K562 (cell line): ENCODE measurements at regions not wholly inside any gene's neighbourhood (a gene's known extent, or its start where the extent isn't known, plus 50 kb on each side); places are given as distances from the start of the nearest gene placed in this dataset.

ENCODE experiments used
- CAMTA2 ChIP-seq: fragments of 250-450 bp; sonication (Bioruptor Pico); conservative IDR thresholded peaks from 2 replicates; pipeline ENCODE4 v1.5.1; 2022
- CEBPB ChIP-seq: fragments of 450-650 bp; IDR thresholded peaks from 2 replicates; pipeline ENCODE4 v1.6.1; 2016; ENCODE audit warnings: missing genetic modification characterization, missing compliant biosample characterization
- CHCHD3 ChIP-seq: fragments of 250-450 bp; sonication (Bioruptor Pico); IDR thresholded peaks from 2 replicates; pipeline ENCODE4 v2.1.2; 2022; ENCODE audit warnings: mild to moderate bottlenecking
- CTCF ChIP-seq, 3 experiments: IDR thresholded peaks in 2 of 3; conservative IDR thresholded peaks in 1 of 3; 2 replicates each; pipeline ENCODE4 v1.5.1; 2011 to 2012; ENCODE audit warnings: low read length in 3 of 3, mild to moderate bottlenecking in 3 of 3, control low read depth in 2 of 3, improper control_type of control experiment in 1 of 3, inconsistent platforms in 1 of 3, low read depth in 1 of 3, mixed read lengths in 1 of 3, moderate library complexity in 1 of 3; ENCODE audit not compliant: insufficient read depth in 2 of 3
- MAX ChIP-seq: sonication (generic); formaldehyde crosslinking; IDR thresholded peaks from 2 replicates; pipeline ENCODE4 v1.9.0; 2022; ENCODE audit warnings: mild to moderate bottlenecking, missing genetic modification reagents
- NBN ChIP-seq: fragments of 450-650 bp; IDR thresholded peaks from 2 replicates; pipeline ENCODE4 v1.6.1; 2016; ENCODE audit warnings: low read depth, mild to moderate bottlenecking
- PTBP1 ChIP-seq: fragments of 200-400 bp; formaldehyde crosslinking; IDR thresholded peaks from 2 replicates; pipeline ENCODE4 v1.6.1; 2017; ENCODE audit warnings: low read depth, low read length
- PYGO2 ChIP-seq: fragments of 450-650 bp; IDR thresholded peaks from 2 replicates; pipeline ENCODE4 v1.6.1; 2016; ENCODE audit warnings: mild to moderate bottlenecking, missing genetic modification characterization, moderate library complexity, missing compliant biosample characterization
- TOE1 ChIP-seq, 2 experiments: fragments of 450-650 bp in 1 of 2; sonication (generic) in 1 of 2; formaldehyde crosslinking in 1 of 2; IDR thresholded peaks; 2 replicates each; pipeline versions ENCODE4 v1.7.1 to v1.8.0; 2016 to 2022; ENCODE audit warnings: borderline replicate concordance in 2 of 2, mild to moderate bottlenecking in 2 of 2, antibody characterized with exemption in 1 of 2, inconsistent platforms in 1 of 2, low read depth in 1 of 2, missing genetic modification reagents in 1 of 2, moderate library complexity in 1 of 2
- ZNF23 ChIP-seq: fragments of 250-450 bp; sonication (Bioruptor Pico); IDR thresholded peaks from 2 replicates; pipeline ENCODE4 v1.4.0; 2020; ENCODE audit warnings: mild to moderate bottlenecking
- TF ChIP-seq, protein P1 (sequence below), 2 experiments: IDR thresholded peaks; 2 replicates each; pipeline ENCODE4 v1.6.1; 2011; ENCODE audit warnings: borderline replicate concordance in 1 of 2, control low read depth in 1 of 2, low read depth in 1 of 2, low read length in 1 of 2, mild to moderate bottlenecking in 1 of 2, mixed read lengths in 1 of 2, moderate library complexity in 1 of 2; ENCODE audit not compliant: insufficient read depth in 1 of 2, insufficient read length in 1 of 2, poor library complexity in 1 of 2, severe bottlenecking in 1 of 2; ENCODE audit errors: extremely low read depth in 1 of 2
- TF ChIP-seq, protein P2 (sequence below): sonication (generic); formaldehyde crosslinking; IDR thresholded peaks from 2 replicates; pipeline ENCODE4 v1.8.1; 2023; ENCODE audit warnings: mild to moderate bottlenecking, missing genetic modification reagents

- TF ChIP-seq, protein P1, sequence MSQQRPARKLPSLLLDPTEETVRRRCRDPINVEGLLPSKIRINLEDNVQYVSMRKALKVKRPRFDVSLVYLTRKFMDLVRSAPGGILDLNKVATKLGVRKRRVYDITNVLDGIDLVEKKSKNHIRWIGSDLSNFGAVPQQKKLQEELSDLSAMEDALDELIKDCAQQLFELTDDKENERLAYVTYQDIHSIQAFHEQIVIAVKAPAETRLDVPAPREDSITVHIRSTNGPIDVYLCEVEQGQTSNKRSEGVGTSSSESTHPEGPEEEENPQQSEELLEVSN (IDR thresholded peaks at IDR 0.05; ENCODE audit: borderline replicate concordance in 1 of 2, extremely low read depth in 1 of 2, insufficient read depth in 1 of 2, insufficient read length in 1 of 2, low read depth in 1 of 2, low read length in 1 of 2, poor library complexity in 1 of 2, severe bottlenecking in 1 of 2) = no peak
- no peak for TF ChIP-seq TOE1 (IDR thresholded peaks at IDR 0.05; ENCODE audit: borderline replicate concordance)
- no peak for TF ChIP-seq TOE1 (CRISPR knock-in tag; IDR thresholded peaks at IDR 0.05; ENCODE audit: borderline replicate concordance, low read depth)
- no peak for TF ChIP-seq CHCHD3 (CRISPR knock-in tag)
- TF ChIP-seq, protein P2, sequence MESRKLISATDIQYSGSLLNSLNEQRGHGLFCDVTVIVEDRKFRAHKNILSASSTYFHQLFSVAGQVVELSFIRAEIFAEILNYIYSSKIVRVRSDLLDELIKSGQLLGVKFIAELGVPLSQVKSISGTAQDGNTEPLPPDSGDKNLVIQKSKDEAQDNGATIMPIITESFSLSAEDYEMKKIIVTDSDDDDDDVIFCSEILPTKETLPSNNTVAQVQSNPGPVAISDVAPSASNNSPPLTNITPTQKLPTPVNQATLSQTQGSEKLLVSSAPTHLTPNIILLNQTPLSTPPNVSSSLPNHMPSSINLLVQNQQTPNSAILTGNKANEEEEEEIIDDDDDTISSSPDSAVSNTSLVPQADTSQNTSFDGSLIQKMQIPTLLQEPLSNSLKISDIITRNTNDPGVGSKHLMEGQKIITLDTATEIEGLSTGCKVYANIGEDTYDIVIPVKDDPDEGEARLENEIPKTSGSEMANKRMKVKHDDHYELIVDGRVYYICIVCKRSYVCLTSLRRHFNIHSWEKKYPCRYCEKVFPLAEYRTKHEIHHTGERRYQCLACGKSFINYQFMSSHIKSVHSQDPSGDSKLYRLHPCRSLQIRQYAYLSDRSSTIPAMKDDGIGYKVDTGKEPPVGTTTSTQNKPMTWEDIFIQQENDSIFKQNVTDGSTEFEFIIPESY = no peak
- TF ChIP-seq NBN = no peak
- no peak for TF ChIP-seq ZNF23 (CRISPR knock-in tag)
- no peak for TF ChIP-seq CAMTA2 (CRISPR knock-in tag)
- no peak for TF ChIP-seq MAX
- no peak for TF ChIP-seq PTBP1
- TF ChIP-seq CTCF (IDR thresholded peaks at IDR 0.05 in 2 of 3, conservative IDR thresholded peaks at IDR 0.05 in 1 of 3; ENCODE audit: insufficient read depth in 2 of 3, low read depth in 1 of 3, low read length in 3 of 3) = no peak
- TF ChIP-seq PYGO2 (tag) = no peak
- no peak for TF ChIP-seq CEBPB (tag)
These were observed 86.6 kb downstream of the BOD1 start for GRCh38 chr5:173529861-173530260.
